Astrocyte of the cerebellum (primary cell): ENCODE measurements at regions not wholly inside any gene's neighbourhood (a gene's known extent, or its start where the extent isn't known, plus 50 kb on each side); places are given as distances from the start of the nearest gene placed in this dataset.
"Not testable (repeated sequence)": the region's sequence is repeated elsewhere in the genome, so short reads cannot be mapped to it uniquely, and the experiment has no call there.

ENCODE experiments used
- DNase-seq: peaks from one replicate; pipeline ENCODE4 v3.0.0-alpha.2; 2011; ENCODE audit warnings: low read depth
- H3K4me3 ChIP-seq: 2 replicates; pipeline ENCODE4 v1.5.1; 2011; ENCODE audit warnings: mild to moderate bottlenecking, low read depth, low read length, moderate library complexity
- in situ Hi-C: cut with HindIII; loops from 2 replicates; pipeline ENCODE4 v1.10.0; 2017; ENCODE audit warnings: low sequenced_read_pairs
- TF ChIP-seq, protein P1 (sequence below): IDR thresholded peaks from 2 replicates; pipeline ENCODE4 v1.5.1; 2012; ENCODE audit warnings: low read length, low read depth, moderate library complexity, mild to moderate bottlenecking; ENCODE audit errors: missing control alignments

DNA sequence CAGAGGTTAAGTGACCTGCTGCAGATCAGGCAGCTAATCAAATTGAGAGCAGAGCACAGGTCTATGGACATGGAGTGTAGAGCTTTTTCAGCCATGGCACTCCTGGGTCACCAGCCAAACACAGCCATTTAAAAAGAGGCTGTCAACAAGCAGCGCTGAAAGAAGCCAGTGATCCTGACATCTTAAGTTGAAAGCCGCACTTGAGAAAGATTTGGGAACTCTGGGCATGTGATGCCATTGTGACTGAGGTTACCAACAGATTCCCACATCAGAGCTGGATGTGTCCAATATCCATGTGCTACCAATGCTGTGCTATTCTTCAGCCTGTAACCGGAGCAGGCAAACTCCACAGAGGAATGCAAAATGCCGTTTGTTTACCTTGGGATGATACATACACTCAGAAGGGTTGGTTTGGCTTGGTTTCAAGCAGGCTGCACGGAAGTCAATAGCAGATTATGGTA is 56.2 kb upstream of the ABLIM1 start:
- peak; percentile 90 for DNase-seq
- TF ChIP-seq, protein P1, sequence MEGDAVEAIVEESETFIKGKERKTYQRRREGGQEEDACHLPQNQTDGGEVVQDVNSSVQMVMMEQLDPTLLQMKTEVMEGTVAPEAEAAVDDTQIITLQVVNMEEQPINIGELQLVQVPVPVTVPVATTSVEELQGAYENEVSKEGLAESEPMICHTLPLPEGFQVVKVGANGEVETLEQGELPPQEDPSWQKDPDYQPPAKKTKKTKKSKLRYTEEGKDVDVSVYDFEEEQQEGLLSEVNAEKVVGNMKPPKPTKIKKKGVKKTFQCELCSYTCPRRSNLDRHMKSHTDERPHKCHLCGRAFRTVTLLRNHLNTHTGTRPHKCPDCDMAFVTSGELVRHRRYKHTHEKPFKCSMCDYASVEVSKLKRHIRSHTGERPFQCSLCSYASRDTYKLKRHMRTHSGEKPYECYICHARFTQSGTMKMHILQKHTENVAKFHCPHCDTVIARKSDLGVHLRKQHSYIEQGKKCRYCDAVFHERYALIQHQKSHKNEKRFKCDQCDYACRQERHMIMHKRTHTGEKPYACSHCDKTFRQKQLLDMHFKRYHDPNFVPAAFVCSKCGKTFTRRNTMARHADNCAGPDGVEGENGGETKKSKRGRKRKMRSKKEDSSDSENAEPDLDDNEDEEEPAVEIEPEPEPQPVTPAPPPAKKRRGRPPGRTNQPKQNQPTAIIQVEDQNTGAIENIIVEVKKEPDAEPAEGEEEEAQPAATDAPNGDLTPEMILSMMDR, result no peak
- in situ Hi-C loops, result no loop called here
- no peak overlapping the region for H3K4me3 ChIP-seq

DNA sequence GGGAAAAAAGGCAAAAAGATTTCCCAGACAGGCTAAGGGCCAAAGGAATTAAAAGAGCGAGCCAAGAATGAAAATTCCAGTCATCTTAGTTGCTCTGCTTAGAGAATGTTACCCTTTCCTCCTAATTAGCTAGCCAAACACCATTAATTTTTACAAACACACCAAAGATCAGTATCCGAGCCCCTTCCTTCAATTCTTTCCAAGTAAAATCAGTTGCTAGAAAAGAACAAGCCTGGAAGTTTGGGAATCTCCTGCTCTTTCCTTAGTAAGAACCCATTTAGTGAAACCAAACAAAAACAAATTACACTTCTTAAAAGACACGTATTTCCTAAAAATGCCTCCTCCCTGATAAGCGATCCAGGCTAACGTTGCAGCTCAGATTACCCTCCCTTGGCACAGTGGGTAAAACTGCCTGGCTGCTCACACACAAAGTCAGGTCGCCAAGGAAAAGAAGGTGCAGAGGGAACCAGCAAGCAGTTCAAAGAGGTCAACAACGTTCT is 57.1 kb upstream of the ABLIM1 start:
- no peak overlapping the region for H3K4me3 ChIP-seq
- DNase-seq, result peak; percentile 68
- in situ Hi-C loops, result no loop called here
- TF ChIP-seq, protein P1, result no peak

DNA sequence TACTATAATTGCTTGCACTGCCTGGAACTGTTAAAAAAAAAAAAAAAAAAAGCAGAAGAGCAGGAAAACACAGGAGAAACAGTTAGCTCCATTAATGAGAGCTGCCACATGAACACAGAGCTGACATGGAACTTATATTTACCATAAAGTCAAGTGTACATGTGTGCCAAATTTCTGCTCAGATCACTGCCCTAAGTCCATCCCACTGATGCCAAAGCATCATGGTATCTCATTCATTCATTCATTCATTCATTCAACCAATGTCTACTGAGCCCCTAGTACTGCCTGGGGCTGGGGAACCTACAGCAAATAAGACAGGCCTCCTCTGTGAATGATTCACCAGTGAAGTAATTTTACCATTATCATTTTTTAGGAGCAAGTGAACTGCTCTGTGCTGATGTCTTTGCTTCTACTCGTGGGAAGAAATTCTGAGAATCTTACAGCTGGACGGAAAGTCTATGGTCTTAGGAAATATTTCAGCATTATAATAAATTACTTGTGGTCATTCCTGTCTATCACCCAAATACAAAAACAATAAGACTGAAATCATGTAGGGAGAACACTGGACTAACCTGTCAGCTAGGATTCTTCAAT is 58.8 kb upstream of the ABLIM1 start:
- no peak overlapping the region for H3K4me3 ChIP-seq
- in situ Hi-C loops, result no loop called here
- TF ChIP-seq, protein P1, result no peak
- no peak for DNase-seq

DNA sequence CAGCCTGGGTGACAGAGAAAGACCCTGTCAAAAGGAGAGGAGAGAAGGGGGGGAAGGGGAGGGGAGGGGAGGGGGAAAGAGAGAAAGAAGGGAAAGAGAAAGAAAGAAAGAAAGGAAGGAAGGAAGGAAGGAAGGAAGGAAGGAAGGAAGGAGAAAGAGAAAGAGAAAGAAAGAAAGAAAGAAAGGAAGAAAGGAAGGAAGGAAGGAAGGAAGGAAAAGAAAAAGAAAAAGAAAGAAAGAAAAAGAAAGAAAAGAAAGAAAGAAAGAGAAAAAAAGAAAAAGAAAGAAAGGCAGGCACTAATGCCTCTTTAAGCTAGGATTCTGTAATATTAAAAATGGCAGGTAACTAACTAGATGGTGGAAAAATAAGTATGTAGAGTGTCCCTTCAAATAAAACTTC is 59.8 kb upstream of the ABLIM1 start:
- DNase-seq, H3K4me3 ChIP-seq, in situ Hi-C loops: not testable (repeated sequence)

DNA sequence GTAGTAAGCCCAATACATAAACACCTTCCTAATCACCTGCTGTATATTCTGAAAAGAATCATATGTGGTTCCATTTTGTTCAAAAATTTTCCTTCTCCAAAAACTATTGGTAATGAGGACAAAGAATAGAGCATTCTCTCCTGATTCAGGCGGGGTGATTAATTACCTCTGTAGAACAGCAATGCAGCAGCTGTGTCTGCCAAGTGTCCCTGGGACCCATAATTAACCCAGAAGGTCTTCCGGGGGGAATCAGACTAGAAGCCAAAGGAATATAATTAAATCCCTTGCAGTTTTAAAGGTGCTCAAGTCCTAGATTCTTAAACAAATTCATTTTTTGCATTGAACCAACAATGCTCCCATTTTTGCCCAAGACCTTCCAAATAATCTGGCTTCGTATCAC is 60.3 kb upstream of the ABLIM1 start:
- in situ Hi-C loops, result no loop called here
- DNase-seq, result no peak
- no peak overlapping the region for H3K4me3 ChIP-seq
- TF ChIP-seq, protein P1, result no peak

DNA sequence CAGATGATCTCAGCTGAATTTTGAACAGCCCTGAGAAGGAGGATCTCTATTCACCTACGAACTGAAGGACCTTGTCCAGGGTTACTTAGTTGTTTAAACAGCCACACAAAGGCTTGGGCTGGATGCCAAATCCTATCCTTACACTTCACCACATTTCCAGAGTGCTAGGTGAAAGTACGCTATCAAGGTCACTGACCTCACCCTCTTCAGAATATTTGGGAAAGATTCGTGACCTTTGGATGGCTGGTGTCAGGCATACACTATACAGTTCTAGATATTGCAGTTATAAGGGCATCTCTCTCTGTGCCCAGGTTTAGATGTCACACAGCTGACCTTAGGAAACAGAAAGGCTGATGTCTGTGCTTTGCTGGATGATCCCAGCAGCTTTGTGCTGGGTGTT is 61.2 kb upstream of the ABLIM1 start:
- no peak overlapping the region for H3K4me3 ChIP-seq
- no peak for DNase-seq
- in situ Hi-C loops, result no loop called here
- TF ChIP-seq, protein P1, result no peak

DNA sequence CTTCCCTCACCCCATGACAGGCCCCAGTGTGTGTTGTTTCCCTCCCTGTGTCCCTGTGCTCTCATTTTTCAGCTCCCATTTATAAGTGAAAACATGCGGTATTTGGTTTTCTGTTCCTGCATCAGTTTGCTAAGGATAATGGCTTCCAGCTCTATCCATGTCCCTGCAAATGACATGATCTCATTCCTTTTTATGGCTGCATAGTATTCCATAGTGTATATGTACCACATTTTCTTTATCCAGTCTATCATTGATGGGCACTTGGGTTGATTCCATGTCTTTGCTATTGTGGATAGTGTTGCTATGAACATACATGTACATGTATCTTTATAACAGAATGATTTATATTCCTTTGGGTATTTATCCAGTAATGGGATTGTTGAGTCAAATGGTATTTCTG is 61.9 kb upstream of the ABLIM1 start:
- DNase-seq, in situ Hi-C loops, H3K4me3 ChIP-seq: not testable (repeated sequence)

DNA sequence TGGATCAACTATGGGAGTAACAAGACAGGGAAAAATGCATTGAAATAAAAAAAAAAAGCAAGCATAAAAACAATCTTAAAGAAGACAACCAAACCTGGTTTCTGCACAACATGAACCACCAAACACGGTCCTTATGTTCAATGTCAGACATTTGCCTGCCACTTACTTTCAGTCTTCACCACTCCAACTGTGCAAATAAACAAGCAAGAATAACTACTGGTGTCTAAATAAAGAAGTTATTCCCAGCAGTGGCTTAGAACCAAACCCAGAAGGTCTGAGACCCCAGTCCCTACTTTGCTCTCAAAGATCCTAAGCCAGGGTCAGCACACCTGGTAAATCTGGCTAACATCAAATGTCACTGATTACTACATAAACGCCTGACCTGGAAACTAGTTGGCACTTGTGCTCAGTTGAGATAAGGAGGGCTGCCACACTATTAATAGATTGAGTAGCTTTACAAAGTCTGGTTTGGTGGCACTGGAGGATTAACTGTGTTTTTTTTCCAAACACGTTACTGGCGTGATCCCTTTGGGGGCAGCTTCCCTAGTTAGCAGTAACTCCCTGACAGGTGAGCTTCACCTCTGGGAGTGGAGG is 62.7 kb upstream of the ABLIM1 start:
- in situ Hi-C loops, result no loop called here
- TF ChIP-seq, protein P1, result no peak
- DNase-seq, result no peak
- no peak overlapping the region for H3K4me3 ChIP-seq

DNA sequence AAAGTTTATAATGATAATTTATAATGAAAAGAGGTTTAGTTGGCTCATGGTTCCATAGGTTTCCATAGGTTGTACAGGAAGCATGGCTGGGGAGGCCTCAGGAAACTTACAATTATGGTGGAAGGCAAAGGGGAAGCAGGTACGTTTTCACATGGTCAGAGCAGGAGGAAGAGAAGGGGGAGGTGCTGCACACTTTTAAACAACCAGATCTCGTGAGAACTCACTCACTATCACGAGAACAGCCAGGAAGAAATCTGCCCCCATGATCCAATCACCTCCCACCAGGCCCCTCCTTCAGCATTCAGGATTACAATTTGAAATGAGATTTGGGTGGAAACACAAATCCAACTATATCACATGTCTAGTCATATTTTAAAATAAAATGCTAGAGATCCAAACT is 64.1 kb upstream of the ABLIM1 start:
- H3K4me3 ChIP-seq, in situ Hi-C loops: not testable (repeated sequence)

More for the DNA sequence above, 64.1 kb upstream of the ABLIM1 start:
- DNase-seq, result not testable (repeated sequence)
